H1 (cell line): ENCODE measurements at regions not wholly inside any gene's neighbourhood (a gene's known extent, or its start where the extent isn't known, plus 50 kb on each side); places are given as distances from the start of the nearest gene placed in this dataset.

ENCODE experiments used
- CTCF ChIA-PET: fragments of 300-600 bp; sonication (Branson Sonifier 250); formaldehyde crosslinking; loops from one replicate; lab custom pipeline; 2021; ENCODE audit not compliant: partially characterized antibody; lab: Charles Lee
- POLR2A ChIA-PET: fragments of 300-600 bp; sonication (Branson Sonifier 250); formaldehyde crosslinking; loops from one replicate; lab custom pipeline; 2021; ENCODE audit warnings: inconsistent platforms; ENCODE audit not compliant: partially characterized antibody; lab: Charles Lee
- DNase-seq, 2 experiments: peaks; one replicate each; pipeline versions ENCODE4 v3.0.0 to v3.0.0-alpha.2; 2010 to 2022; ENCODE audit warnings: low spot score in 2 of 2, low read depth in 1 of 2, mixed read lengths in 1 of 2
- FAIRE-seq: peaks from 2 replicates; lab custom pipeline; 2011; peaks lifted over from hg19 to GRCh38; lab: Jason Lieb, UNC
- H2AFZ ChIP-seq: 2 replicates; pipeline ENCODE4 v1.8.1; 2012; ENCODE audit warnings: low read length, inconsistent platforms
- H2AK5ac ChIP-seq: 2 replicates; pipeline ENCODE4 v1.6.1; 2013; ENCODE audit warnings: low read depth, low read length
- H2BK120ac ChIP-seq: replicated peaks from 2 replicates; pipeline ENCODE3; 2013; ENCODE audit warnings: low read depth, low read length, inconsistent platforms
- H2BK12ac ChIP-seq: 2 replicates; pipeline ENCODE4 v1.6.1; 2013; ENCODE audit warnings: low read depth, low read length
- H2BK15ac ChIP-seq: 2 replicates; pipeline ENCODE4 v1.6.1; 2013; ENCODE audit warnings: low read length
- H2BK20ac ChIP-seq: 2 replicates; pipeline ENCODE4 v1.6.1; 2013; ENCODE audit warnings: low read length
- H2BK5ac ChIP-seq: 2 replicates; pipeline ENCODE4 v1.6.1; 2013; ENCODE audit warnings: low read depth, low read length
- H3K14ac ChIP-seq: 2 replicates; pipeline ENCODE4 v1.6.1; 2013; ENCODE audit warnings: inconsistent platforms; ENCODE audit not compliant: insufficient read length
- H3K18ac ChIP-seq: 2 replicates; pipeline ENCODE4 v1.6.1; 2013; ENCODE audit warnings: low read length; ENCODE audit errors: extremely low read depth
- H3K23ac ChIP-seq: 2 replicates; pipeline ENCODE4 v1.6.1; 2013; ENCODE audit warnings: inconsistent platforms; ENCODE audit not compliant: insufficient read length
- H3K23me2 ChIP-seq: 2 replicates; pipeline ENCODE4 v1.6.1; 2013; ENCODE audit warnings: low read depth, low read length
- H3K27ac ChIP-seq: 2 replicates; pipeline ENCODE4 v1.6.1; 2011; ENCODE audit warnings: low read depth, low read length, inconsistent platforms
- H3K27me3 ChIP-seq, 4 experiments: replicated peaks in 1 of 4; 1 replicate in 1 of 4; 2 replicates in 3 of 4; pipeline versions ENCODE4 v1.6.1 to v1.8.1; 2011 to 2013; ENCODE audit warnings: low read length in 3 of 4, mild to moderate bottlenecking in 3 of 4, inconsistent platforms in 2 of 4, mixed read lengths in 2 of 4, moderate library complexity in 1 of 4; ENCODE audit not compliant: control insufficient read depth in 3 of 4, insufficient read depth in 3 of 4; ENCODE audit errors: extremely low read depth in 1 of 4
- H3K36me3 ChIP-seq, 4 experiments: 2 replicates each; pipeline versions ENCODE4 v1.6.1 to v1.8.1; 2011 to 2013; ENCODE audit warnings: mild to moderate bottlenecking in 4 of 4, low read length in 3 of 4, moderate library complexity in 2 of 4, control low read depth in 1 of 4, inconsistent platforms in 1 of 4; ENCODE audit not compliant: insufficient read depth in 4 of 4, control insufficient read depth in 2 of 4
- H3K4ac ChIP-seq: replicated peaks from 2 replicates; pipeline ENCODE3; 2013; ENCODE audit warnings: low read length, low read depth, mixed read lengths, inconsistent platforms; ENCODE audit not compliant: insufficient read length
- H3K4me1 ChIP-seq, 4 experiments: replicated peaks in 1 of 4; 1 replicate in 1 of 4; 2 replicates in 3 of 4; pipeline versions ENCODE4 v1.6.1 to v1.8.1; 2011 to 2013; ENCODE audit warnings: low read length in 3 of 4, inconsistent platforms in 2 of 4, mixed read lengths in 1 of 4; ENCODE audit not compliant: insufficient read depth in 4 of 4, control insufficient read depth in 3 of 4
- H3K4me2 ChIP-seq, 2 experiments: 2 replicates each; pipeline versions ENCODE4 v1.6.1 to v1.8.1; 2011 to 2013; ENCODE audit warnings: low read depth in 2 of 2, low read length in 2 of 2, control low read depth in 1 of 2, inconsistent platforms in 1 of 2, mild to moderate bottlenecking in 1 of 2; ENCODE audit not compliant: insufficient read depth in 1 of 2
- H3K4me3 ChIP-seq, 4 experiments: fragments of 200-600, 300-600 bp in 1 of 4; sonication (generic), shearing (Covaris generic), sonication (Bioruptor Twin) in 1 of 4; 2 replicates each; pipeline versions ENCODE4 v1.5.1 to v1.8.1; 2011 to 2016; ENCODE audit warnings: low read length in 4 of 4, low read depth in 3 of 4, control low read depth in 2 of 4, inconsistent platforms in 2 of 4, mild to moderate bottlenecking in 2 of 4, mixed read lengths in 1 of 4, moderate library complexity in 1 of 4; ENCODE audit not compliant: insufficient read depth in 2 of 4; ENCODE audit errors: extremely low read depth in 1 of 4
- H3K56ac ChIP-seq: replicated peaks from 2 replicates; pipeline ENCODE3; 2013; ENCODE audit warnings: low read depth, mild to moderate bottlenecking, mixed read lengths, low read length, inconsistent platforms; ENCODE audit not compliant: insufficient read length
- H3K79me1 ChIP-seq: 2 replicates; pipeline ENCODE4 v1.6.1; 2013; ENCODE audit warnings: low read depth, low read length, control low read depth
- H3K79me2 ChIP-seq, 2 experiments: 2 replicates each; pipeline versions ENCODE4 v1.6.1 to v1.8.1; 2012 to 2013; ENCODE audit warnings: low read length in 2 of 2, mild to moderate bottlenecking in 2 of 2, inconsistent platforms in 1 of 2; ENCODE audit not compliant: insufficient read depth in 2 of 2, control insufficient read depth in 1 of 2
- H3K9ac ChIP-seq, 4 experiments: replicated peaks in 1 of 4; 1 replicate in 1 of 4; 2 replicates in 3 of 4; pipeline versions ENCODE4 v1.6.1 to v1.8.1; 2011 to 2013; ENCODE audit warnings: low read depth in 3 of 4, low read length in 3 of 4, control low read depth in 2 of 4, mild to moderate bottlenecking in 2 of 4, moderate library complexity in 2 of 4, inconsistent platforms in 1 of 4; ENCODE audit errors: extremely low read depth in 1 of 4
- H3K9me3 ChIP-seq, 2 experiments: 2 replicates each; pipeline versions ENCODE4 v1.6.1 to v1.8.1; 2012 to 2013; ENCODE audit warnings: mild to moderate bottlenecking in 2 of 2, moderate library complexity in 2 of 2, control low read depth in 1 of 2, inconsistent platforms in 1 of 2, low read depth in 1 of 2, low read length in 1 of 2, mixed read lengths in 1 of 2; ENCODE audit not compliant: insufficient read depth in 2 of 2
- H4K20me1 ChIP-seq, 2 experiments: replicated peaks in 1 of 2; 2 replicates each; pipeline versions ENCODE3 to v1.8.1; 2011 to 2013; ENCODE audit warnings: inconsistent platforms in 2 of 2, low read length in 2 of 2, mild to moderate bottlenecking in 1 of 2; ENCODE audit not compliant: insufficient read depth in 2 of 2, control insufficient read depth in 1 of 2
- H4K5ac ChIP-seq: 2 replicates; pipeline ENCODE4 v1.6.1; 2013; ENCODE audit warnings: low read length, low read depth, mixed read lengths, inconsistent platforms; ENCODE audit not compliant: insufficient read length
- H4K8ac ChIP-seq: 2 replicates; pipeline ENCODE4 v1.8.0; 2013; ENCODE audit warnings: mild to moderate bottlenecking, moderate library complexity, low read length, inconsistent platforms; ENCODE audit not compliant: insufficient read depth; ENCODE audit errors: extremely low read depth
- H4K91ac ChIP-seq: replicated peaks from 2 replicates; pipeline ENCODE3; 2013; ENCODE audit warnings: low read length, mixed read lengths, inconsistent platforms; ENCODE audit not compliant: insufficient read length
- CBX5 ChIP-seq: fragments of 300-800, 300-1000 bp; sonication (generic); IDR thresholded peaks from 2 replicates; pipeline ENCODE4 v1.7.1; 2016; ENCODE audit warnings: antibody characterized with exemption, low read length, low read depth
- CHD1 ChIP-seq: IDR thresholded peaks from 2 replicates; pipeline ENCODE4 v1.6.1; 2012; ENCODE audit warnings: low read depth, low read length, improper control_type of control experiment
- CREB1 ChIP-seq: IDR thresholded peaks from 2 replicates; pipeline ENCODE4 v1.6.1; 2012; ENCODE audit warnings: inconsistent platforms
- CTBP2 ChIP-seq: IDR thresholded peaks from 2 replicates; pipeline ENCODE4 v1.7.0; 2011; ENCODE audit warnings: borderline replicate concordance, mild to moderate bottlenecking, moderate library complexity, mixed read lengths, low read length; ENCODE audit not compliant: insufficient read depth, insufficient read length
- FOSL1 ChIP-seq: IDR thresholded peaks from 2 replicates; pipeline ENCODE4 v1.6.1; 2011; ENCODE audit warnings: mild to moderate bottlenecking, low read depth, low read length, moderate library complexity; ENCODE audit not compliant: insufficient read depth
- HDAC6 ChIP-seq: IDR thresholded peaks from one replicate; pipeline ENCODE4 v1.7.1; 2012; ENCODE audit warnings: low read depth, mild to moderate bottlenecking, inconsistent platforms, low read length, moderate library complexity
- KDM1A ChIP-seq: fragments of 200-600, 300-600 bp; sonication (generic); IDR thresholded peaks from 2 replicates; pipeline ENCODE4 v1.7.1; 2016; ENCODE audit warnings: mild to moderate bottlenecking, low read length, borderline replicate concordance
- SP1 ChIP-seq: IDR thresholded peaks from 2 replicates; pipeline ENCODE4 v1.6.1; 2011; ENCODE audit warnings: low read depth, low read length
- WGBS, 2 experiments: shearing (Covaris generic) in 1 of 2; methylation state at CpG; one replicate each; pipeline versions ENCODE4 v1.1.6 to v1.1.7; 2013 to 2015; ENCODE audit warnings: low lambda C conversion rate in 2 of 2, mixed read lengths in 2 of 2, inconsistent platforms in 1 of 2, low coverage in 1 of 2, missing lambda C conversion rate in 1 of 2; ENCODE audit not compliant: insufficient replicate concordance in 2 of 2, insufficient coverage in 1 of 2, insufficient read length in 1 of 2; ENCODE audit errors: extremely low coverage in 1 of 2, missing lambda C conversion rate in 1 of 2; 5-methylcytosine and 5-hydroxymethylcytosine counted together
- TF ChIP-seq, protein P1 (sequence below): IDR thresholded peaks from 2 replicates; pipeline ENCODE4 v1.6.1; 2012; ENCODE audit warnings: inconsistent platforms
- TF ChIP-seq, protein P2 (sequence below): IDR thresholded peaks from 2 replicates; pipeline ENCODE4 v1.6.1; 2011; ENCODE audit warnings: low read depth, mild to moderate bottlenecking, low read length; ENCODE audit not compliant: insufficient read depth

GRCh38 chr1:189289346-189289745, 1188.3 kb downstream of the BRINP3 start:
- Histone ChIP-seq H2BK20ac (no peak overlapping the region), H3K4me2 (no peak overlapping the region), H3K27ac (no peak overlapping the region), H4K91ac (no peak overlapping the region), H4K5ac (no peak overlapping the region), H3K27me3 (no peaks in the 10 kb centered on the region), H3K4ac (no peak overlapping the region), H2BK5ac (no peak overlapping the region), H3K18ac (no peak overlapping the region), H3K79me2 (no peaks in the 10 kb centered on the region), H3K4me3 (no peak overlapping the region), H3K9me3 (no peaks in the 10 kb centered on the region), H3K56ac (no peak overlapping the region), H2BK15ac (no peak overlapping the region), H4K8ac (no peak overlapping the region), H3K79me1 (no peaks in the 10 kb centered on the region), H3K14ac (no peak overlapping the region), H3K23ac (no peak overlapping the region), H2BK120ac (no peak overlapping the region), H2BK12ac (no peak overlapping the region), H4K20me1 (no peaks in the 10 kb centered on the region), H2AFZ (no peak overlapping the region), H2AK5ac (no peak overlapping the region), H3K4me1 (no peaks in the 10 kb centered on the region), H3K9ac (no peak overlapping the region), H3K23me2 (no peaks in the 10 kb centered on the region), H3K36me3 (no peaks in the 10 kb centered on the region)
- WGBS, 2 experiments = 94% methylated on average over 3 of the region's 3 CpGs; no CpG with 5 or more reads in 1 of the 2 experiments
- POLR2A ChIA-PET = no interaction called here
- no peak for FAIRE-seq
- DNase-seq = no peak
- CTCF ChIA-PET = no interaction called here
- no peak for TF ChIP-seq CHD1
- TF ChIP-seq CREB1 = no peak
- TF ChIP-seq, protein P1, sequence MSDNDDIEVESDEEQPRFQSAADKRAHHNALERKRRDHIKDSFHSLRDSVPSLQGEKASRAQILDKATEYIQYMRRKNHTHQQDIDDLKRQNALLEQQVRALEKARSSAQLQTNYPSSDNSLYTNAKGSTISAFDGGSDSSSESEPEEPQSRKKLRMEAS = no peak
- TF ChIP-seq, protein P2, sequence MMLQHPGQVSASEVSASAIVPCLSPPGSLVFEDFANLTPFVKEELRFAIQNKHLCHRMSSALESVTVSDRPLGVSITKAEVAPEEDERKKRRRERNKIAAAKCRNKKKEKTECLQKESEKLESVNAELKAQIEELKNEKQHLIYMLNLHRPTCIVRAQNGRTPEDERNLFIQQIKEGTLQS = no peak
- TF ChIP-seq CBX5 = no peak
- TF ChIP-seq SP1 = no peak
- TF ChIP-seq HDAC6 = no peak
- TF ChIP-seq FOSL1 = no peak
- TF ChIP-seq CTBP2 = no peak
- TF ChIP-seq KDM1A = no peak
